Stimulated activated CD4-positive, alpha-beta T cell treated with anti-CD3 and anti-CD28 coated beads, Interleukin-2, amount 100 ng/mL, for 24 hours (primary cell): ENCODE measurements at regions not wholly inside any gene's neighbourhood (a gene's known extent, or its start where the extent isn't known, plus 50 kb on each side); places are given as distances from the start of the nearest gene placed in this dataset.

Source experiments
- DNase-seq, 2 donors: peaks; one replicate each; pipeline ENCODE4 v3.0.0-alpha.2; 2020

GRCh38 chr11:2083411-2083810, 55.8 kb downstream of the IGF2 start:
- DNase-seq, result no peak

- peak; percentile 24 to 50 for DNase-seq
Measured at GRCh38 chr11:2077061-2077802, 62.0 kb downstream of the IGF2 start.

- no peak for DNase-seq
Measured at GRCh38 chr11:2076441-2076840, 62.7 kb downstream of the IGF2 start.

GRCh38 chr11:2074266-2074825, 64.8 kb downstream of the IGF2 start:
- no peak for DNase-seq

DNA sequence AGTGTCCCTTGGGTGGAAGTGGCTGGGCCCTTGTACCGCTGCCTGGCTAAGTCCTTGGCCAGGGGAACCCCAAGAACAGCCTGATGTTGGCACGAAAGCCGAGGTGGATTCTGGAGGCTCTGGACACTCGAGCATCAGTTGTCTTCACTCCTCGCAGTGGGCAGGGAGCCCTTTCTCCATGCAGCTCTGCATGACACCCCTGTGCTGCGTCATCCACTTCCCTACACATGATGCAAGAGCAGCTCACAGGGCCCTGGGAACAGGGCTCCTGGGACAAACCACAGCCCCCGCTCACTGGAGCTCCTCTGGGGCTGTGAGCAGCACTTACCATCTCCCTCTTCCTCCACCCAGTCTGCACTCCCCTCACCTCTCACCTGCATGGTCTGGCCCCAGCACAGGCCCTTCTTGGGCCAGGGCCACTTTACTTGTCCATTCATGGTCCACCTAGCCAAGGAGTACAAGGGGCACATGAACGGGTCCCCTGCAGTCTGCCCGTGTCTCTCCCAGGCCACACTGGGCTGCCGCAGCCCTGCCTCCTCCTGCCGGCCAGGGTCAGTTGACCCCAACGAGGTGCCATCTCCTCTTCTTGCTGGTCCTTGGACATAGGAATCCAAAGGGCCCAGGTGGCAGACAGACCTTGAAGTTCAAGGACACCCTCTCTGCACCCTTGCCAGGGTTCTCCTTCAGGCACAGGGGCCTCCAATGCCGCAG, 66.5 kb downstream of the IGF2 start:
- no peak for DNase-seq

- no peak for DNase-seq
Measured at GRCh38 chr11:2071748-2072385, 67.3 kb downstream of the IGF2 start.
